H1 (cell line): ENCODE measurements at regions not wholly inside any gene's neighbourhood (a gene's known extent, or its start where the extent isn't known, plus 50 kb on each side); places are given as distances from the start of the nearest gene placed in this dataset.
A peak's percentile ranks its signal among the peaks of the same experiment; 100 is the strongest.

Source experiments
- CTCF ChIA-PET: fragments of 300-600 bp; sonication (Branson Sonifier 250); formaldehyde crosslinking; loops from one replicate; lab custom pipeline; 2021; ENCODE audit not compliant: partially characterized antibody; lab: Charles Lee
- POLR2A ChIA-PET: fragments of 300-600 bp; sonication (Branson Sonifier 250); formaldehyde crosslinking; loops from one replicate; lab custom pipeline; 2021; ENCODE audit warnings: inconsistent platforms; ENCODE audit not compliant: partially characterized antibody; lab: Charles Lee
- DNase-seq, 2 experiments: peaks; one replicate each; pipeline versions ENCODE4 v3.0.0 to v3.0.0-alpha.2; 2010 to 2022; ENCODE audit warnings: low spot score in 2 of 2, low read depth in 1 of 2, mixed read lengths in 1 of 2
- FAIRE-seq: peaks from 2 replicates; lab custom pipeline; 2011; peaks lifted over from hg19 to GRCh38; lab: Jason Lieb, UNC
- H2AFZ ChIP-seq: 2 replicates; pipeline ENCODE4 v1.8.1; 2012; ENCODE audit warnings: low read length, inconsistent platforms
- H2AK5ac ChIP-seq: 2 replicates; pipeline ENCODE4 v1.6.1; 2013; ENCODE audit warnings: low read depth, low read length
- H2BK120ac ChIP-seq: replicated peaks from 2 replicates; pipeline ENCODE3; 2013; ENCODE audit warnings: low read depth, low read length, inconsistent platforms
- H2BK12ac ChIP-seq: 2 replicates; pipeline ENCODE4 v1.6.1; 2013; ENCODE audit warnings: low read depth, low read length
- H2BK15ac ChIP-seq: 2 replicates; pipeline ENCODE4 v1.6.1; 2013; ENCODE audit warnings: low read length
- H2BK20ac ChIP-seq: 2 replicates; pipeline ENCODE4 v1.6.1; 2013; ENCODE audit warnings: low read length
- H2BK5ac ChIP-seq: 2 replicates; pipeline ENCODE4 v1.6.1; 2013; ENCODE audit warnings: low read depth, low read length
- H3K14ac ChIP-seq: 2 replicates; pipeline ENCODE4 v1.6.1; 2013; ENCODE audit warnings: inconsistent platforms; ENCODE audit not compliant: insufficient read length
- H3K18ac ChIP-seq: 2 replicates; pipeline ENCODE4 v1.6.1; 2013; ENCODE audit warnings: low read length; ENCODE audit errors: extremely low read depth
- H3K23ac ChIP-seq: 2 replicates; pipeline ENCODE4 v1.6.1; 2013; ENCODE audit warnings: inconsistent platforms; ENCODE audit not compliant: insufficient read length
- H3K23me2 ChIP-seq: 2 replicates; pipeline ENCODE4 v1.6.1; 2013; ENCODE audit warnings: low read depth, low read length
- H3K27ac ChIP-seq: 2 replicates; pipeline ENCODE4 v1.6.1; 2011; ENCODE audit warnings: low read depth, low read length, inconsistent platforms
- H3K27me3 ChIP-seq, 4 experiments: replicated peaks in 1 of 4; 1 replicate in 1 of 4; 2 replicates in 3 of 4; pipeline versions ENCODE4 v1.6.1 to v1.8.1; 2011 to 2013; ENCODE audit warnings: low read length in 3 of 4, mild to moderate bottlenecking in 3 of 4, inconsistent platforms in 2 of 4, mixed read lengths in 2 of 4, moderate library complexity in 1 of 4; ENCODE audit not compliant: control insufficient read depth in 3 of 4, insufficient read depth in 3 of 4; ENCODE audit errors: extremely low read depth in 1 of 4
- H3K36me3 ChIP-seq, 4 experiments: 2 replicates each; pipeline versions ENCODE4 v1.6.1 to v1.8.1; 2011 to 2013; ENCODE audit warnings: mild to moderate bottlenecking in 4 of 4, low read length in 3 of 4, moderate library complexity in 2 of 4, control low read depth in 1 of 4, inconsistent platforms in 1 of 4; ENCODE audit not compliant: insufficient read depth in 4 of 4, control insufficient read depth in 2 of 4
- H3K4ac ChIP-seq: replicated peaks from 2 replicates; pipeline ENCODE3; 2013; ENCODE audit warnings: low read length, low read depth, mixed read lengths, inconsistent platforms; ENCODE audit not compliant: insufficient read length
- H3K4me1 ChIP-seq, 4 experiments: replicated peaks in 1 of 4; 1 replicate in 1 of 4; 2 replicates in 3 of 4; pipeline versions ENCODE4 v1.6.1 to v1.8.1; 2011 to 2013; ENCODE audit warnings: low read length in 3 of 4, inconsistent platforms in 2 of 4, mixed read lengths in 1 of 4; ENCODE audit not compliant: insufficient read depth in 4 of 4, control insufficient read depth in 3 of 4
- H3K4me2 ChIP-seq, 2 experiments: 2 replicates each; pipeline versions ENCODE4 v1.6.1 to v1.8.1; 2011 to 2013; ENCODE audit warnings: low read depth in 2 of 2, low read length in 2 of 2, control low read depth in 1 of 2, inconsistent platforms in 1 of 2, mild to moderate bottlenecking in 1 of 2; ENCODE audit not compliant: insufficient read depth in 1 of 2
- H3K4me3 ChIP-seq, 4 experiments: fragments of 200-600, 300-600 bp in 1 of 4; sonication (generic), shearing (Covaris generic), sonication (Bioruptor Twin) in 1 of 4; 2 replicates each; pipeline versions ENCODE4 v1.5.1 to v1.8.1; 2011 to 2016; ENCODE audit warnings: low read length in 4 of 4, low read depth in 3 of 4, control low read depth in 2 of 4, inconsistent platforms in 2 of 4, mild to moderate bottlenecking in 2 of 4, mixed read lengths in 1 of 4, moderate library complexity in 1 of 4; ENCODE audit not compliant: insufficient read depth in 2 of 4; ENCODE audit errors: extremely low read depth in 1 of 4
- H3K56ac ChIP-seq: replicated peaks from 2 replicates; pipeline ENCODE3; 2013; ENCODE audit warnings: low read depth, mild to moderate bottlenecking, mixed read lengths, low read length, inconsistent platforms; ENCODE audit not compliant: insufficient read length
- H3K79me1 ChIP-seq: 2 replicates; pipeline ENCODE4 v1.6.1; 2013; ENCODE audit warnings: low read depth, low read length, control low read depth
- H3K79me2 ChIP-seq, 2 experiments: 2 replicates each; pipeline versions ENCODE4 v1.6.1 to v1.8.1; 2012 to 2013; ENCODE audit warnings: low read length in 2 of 2, mild to moderate bottlenecking in 2 of 2, inconsistent platforms in 1 of 2; ENCODE audit not compliant: insufficient read depth in 2 of 2, control insufficient read depth in 1 of 2
- H3K9ac ChIP-seq, 4 experiments: replicated peaks in 1 of 4; 1 replicate in 1 of 4; 2 replicates in 3 of 4; pipeline versions ENCODE4 v1.6.1 to v1.8.1; 2011 to 2013; ENCODE audit warnings: low read depth in 3 of 4, low read length in 3 of 4, control low read depth in 2 of 4, mild to moderate bottlenecking in 2 of 4, moderate library complexity in 2 of 4, inconsistent platforms in 1 of 4; ENCODE audit errors: extremely low read depth in 1 of 4
- H3K9me3 ChIP-seq, 2 experiments: 2 replicates each; pipeline versions ENCODE4 v1.6.1 to v1.8.1; 2012 to 2013; ENCODE audit warnings: mild to moderate bottlenecking in 2 of 2, moderate library complexity in 2 of 2, control low read depth in 1 of 2, inconsistent platforms in 1 of 2, low read depth in 1 of 2, low read length in 1 of 2, mixed read lengths in 1 of 2; ENCODE audit not compliant: insufficient read depth in 2 of 2
- H4K20me1 ChIP-seq, 2 experiments: replicated peaks in 1 of 2; 2 replicates each; pipeline versions ENCODE3 to v1.8.1; 2011 to 2013; ENCODE audit warnings: inconsistent platforms in 2 of 2, low read length in 2 of 2, mild to moderate bottlenecking in 1 of 2; ENCODE audit not compliant: insufficient read depth in 2 of 2, control insufficient read depth in 1 of 2
- H4K5ac ChIP-seq: 2 replicates; pipeline ENCODE4 v1.6.1; 2013; ENCODE audit warnings: low read length, low read depth, mixed read lengths, inconsistent platforms; ENCODE audit not compliant: insufficient read length
- H4K8ac ChIP-seq: 2 replicates; pipeline ENCODE4 v1.8.0; 2013; ENCODE audit warnings: mild to moderate bottlenecking, moderate library complexity, low read length, inconsistent platforms; ENCODE audit not compliant: insufficient read depth; ENCODE audit errors: extremely low read depth
- H4K91ac ChIP-seq: replicated peaks from 2 replicates; pipeline ENCODE3; 2013; ENCODE audit warnings: low read length, mixed read lengths, inconsistent platforms; ENCODE audit not compliant: insufficient read length
- BACH1 ChIP-seq: IDR thresholded peaks from 2 replicates; pipeline ENCODE4 v1.6.1; 2012; ENCODE audit warnings: low read length, improper control_type of control experiment
- CBX5 ChIP-seq: fragments of 300-800, 300-1000 bp; sonication (generic); IDR thresholded peaks from 2 replicates; pipeline ENCODE4 v1.7.1; 2016; ENCODE audit warnings: antibody characterized with exemption, low read length, low read depth
- E2F6 ChIP-seq: IDR thresholded peaks from 2 replicates; pipeline ENCODE4 v1.6.1; 2012; ENCODE audit warnings: inconsistent platforms
- EGR1 ChIP-seq: IDR thresholded peaks from 2 replicates; pipeline ENCODE4 v1.6.1; 2011; ENCODE audit warnings: low read depth, low read length, borderline replicate concordance
- GTF2F1 ChIP-seq: IDR thresholded peaks from 2 replicates; pipeline ENCODE4 v1.6.1; 2012; ENCODE audit warnings: low read depth, low read length, improper control_type of control experiment, borderline replicate concordance
- JUND ChIP-seq: IDR thresholded peaks from 2 replicates; pipeline ENCODE4 v1.6.1; 2011; ENCODE audit warnings: mild to moderate bottlenecking, improper control_type of control experiment, low read length
- RBBP5 ChIP-seq: IDR thresholded peaks from 2 replicates; pipeline ENCODE4 v1.7.1; 2012; ENCODE audit warnings: low read depth, mild to moderate bottlenecking, inconsistent platforms, low read length, moderate library complexity, borderline replicate concordance
- RFX5 ChIP-seq: IDR thresholded peaks from 2 replicates; pipeline ENCODE4 v1.6.1; 2011; ENCODE audit warnings: low read depth, low read length, improper control_type of control experiment, borderline replicate concordance
- TBP ChIP-seq: IDR thresholded peaks from 2 replicates; pipeline ENCODE4 v1.6.1; 2011; ENCODE audit warnings: low read depth, low read length, improper control_type of control experiment
- ZNF274 ChIP-seq: IDR thresholded peaks from 2 replicates; pipeline ENCODE4 v1.7.0; 2012; ENCODE audit warnings: low read length, borderline replicate concordance; ENCODE audit errors: extremely low read depth
- WGBS, 2 experiments: shearing (Covaris generic) in 1 of 2; methylation state at CpG; one replicate each; pipeline versions ENCODE4 v1.1.6 to v1.1.7; 2013 to 2015; ENCODE audit warnings: low lambda C conversion rate in 2 of 2, mixed read lengths in 2 of 2, inconsistent platforms in 1 of 2, low coverage in 1 of 2, missing lambda C conversion rate in 1 of 2; ENCODE audit not compliant: insufficient replicate concordance in 2 of 2, insufficient coverage in 1 of 2, insufficient read length in 1 of 2; ENCODE audit errors: extremely low coverage in 1 of 2, missing lambda C conversion rate in 1 of 2; 5-methylcytosine and 5-hydroxymethylcytosine counted together

- no peak overlapping the region for H3K4me2 ChIP-seq
- POLR2A ChIA-PET, result no interaction called here
- H2BK120ac ChIP-seq, result no peak overlapping the region
- H3K23ac ChIP-seq, result no peak overlapping the region
- H2BK15ac ChIP-seq, result 0 out of 2 replicates have a peak overlapping the region, but pooled peaks have one; percentile 19
- H3K4me1 ChIP-seq, result peaks cover 0 to 5% (median 1%) of the 10 kb centered on the region in 4 experiments; a peak in 2 of 7 replicates
- H3K4me3 ChIP-seq, result no peak overlapping the region
- no peaks in the 10 kb centered on the region for H3K23me2 ChIP-seq
- no peaks in the 10 kb centered on the region for H3K9me3 ChIP-seq
- no peak overlapping the region for H4K5ac ChIP-seq
- CTCF ChIA-PET, result interaction anchor here (0.6 to 3.7 kb wide), 5 partner anchors 8 to 65 kb away, joined by 3 to 27 read pairs (median 5); no protein-coding TSS in a partner anchor
- no peak overlapping the region; the same call in 1 of the 2 replicates for H2AK5ac ChIP-seq
- H2BK20ac ChIP-seq, result 0 out of 2 replicates have a peak overlapping the region, but pooled peaks have one; percentile 40
- no peak overlapping the region for H3K27ac ChIP-seq
- no peak overlapping the region; the same call in 1 of the 2 replicates for H2BK5ac ChIP-seq
- H3K14ac ChIP-seq, result no peak overlapping the region
- no peak overlapping the region; a peak in 1 of 7 replicates for H3K9ac ChIP-seq
- no peak for FAIRE-seq
- peak in 1 of 2 experiments; percentile 44 for DNase-seq
- no peaks in the 10 kb centered on the region for H3K79me1 ChIP-seq
- no peaks in the 10 kb centered on the region for H3K27me3 ChIP-seq
- H3K36me3 ChIP-seq, result no peaks in the 10 kb centered on the region
- H3K56ac ChIP-seq, result no peak overlapping the region
- no peak overlapping the region for H2AFZ ChIP-seq
- no peak overlapping the region for H2BK12ac ChIP-seq
- H3K79me2 ChIP-seq, result no peaks in the 10 kb centered on the region
- H4K20me1 ChIP-seq, result no peaks in the 10 kb centered on the region
- 91% methylated on average over 15 of the region's 15 CpGs; no CpG with 5 or more reads in 1 of the 2 experiments for WGBS, 2 experiments
- peak overlapping the region; percentile 45; the same call in 1 of the 2 replicates for H4K8ac ChIP-seq
- peak overlapping the region; percentile 67 for H4K91ac ChIP-seq
- 0 out of 2 replicates have a peak overlapping the region, but pooled peaks have one; percentile 3 for H3K18ac ChIP-seq
- H3K4ac ChIP-seq, result no peak overlapping the region
- no peak for TF ChIP-seq RBBP5
- TF ChIP-seq JUND, result no peak
- no peak for TF ChIP-seq EGR1
- TF ChIP-seq TBP, result no peak
- TF ChIP-seq CBX5, result no peak
- TF ChIP-seq RFX5, result no peak
- TF ChIP-seq BACH1, result no peak
- TF ChIP-seq E2F6, result no peak
- TF ChIP-seq ZNF274, result no peak
- TF ChIP-seq GTF2F1, result no peak
Measured at GRCh38 chr1:25140073-25140797, 92.1 kb downstream of the SYF2 start.
